Ammon's horn (tissue), 1 donor: ENCODE measurements at regions not wholly inside any gene's neighbourhood (a gene's known extent, or its start where the extent isn't known, plus 50 kb on each side); places are given as distances from the start of the nearest gene placed in this dataset.
"Not testable (repeated sequence)": the region's sequence is repeated elsewhere in the genome, so short reads cannot be mapped to it uniquely, and the experiment has no call there.

ENCODE experiments used
- DNase-seq: peaks from one replicate; pipeline ENCODE4 v3.0.0-alpha.2; 2016; ENCODE audit warnings: low spot score

- no peak for DNase-seq
Observed at GRCh38 chr2:224147174-224147573, 108.1 kb upstream of the SERPINE2 start.

DNA sequence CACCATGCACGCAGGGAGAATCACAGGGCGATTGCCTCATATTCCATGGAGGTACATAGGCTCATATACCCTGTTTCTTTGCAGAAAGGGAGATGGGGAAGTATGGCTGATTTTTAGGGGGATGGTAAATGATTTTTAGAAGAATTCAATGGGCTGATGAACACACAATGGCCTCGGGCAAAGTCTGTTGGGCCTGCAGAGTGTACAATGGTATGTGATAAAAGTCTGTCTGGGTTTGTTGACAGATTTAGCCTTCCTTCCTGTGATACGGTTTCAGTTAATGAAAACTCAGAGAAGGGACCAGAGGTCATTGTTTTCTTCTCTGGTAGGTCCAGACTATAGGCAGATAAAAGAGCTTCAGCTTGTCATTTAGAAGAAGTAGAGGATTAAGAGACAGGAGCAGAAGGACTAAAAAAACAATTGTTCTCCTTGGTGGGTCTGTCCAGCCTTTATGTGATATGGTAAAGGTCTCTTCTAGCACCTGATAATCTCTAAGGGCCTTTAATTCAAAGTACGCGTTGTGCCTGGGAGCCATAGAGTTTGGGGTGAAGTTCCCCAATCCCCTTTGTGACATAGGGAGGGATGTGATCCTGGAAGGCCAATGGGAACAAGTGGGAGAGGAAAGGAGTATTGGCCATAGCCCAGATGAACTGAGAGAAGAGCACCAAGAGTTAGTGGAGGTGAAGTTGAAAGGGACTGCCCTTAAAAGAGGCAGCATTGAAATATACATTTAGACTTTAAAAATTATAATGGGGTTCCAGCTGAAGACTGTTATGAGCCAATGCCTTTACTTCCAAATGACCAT lies 107.5 kb upstream of the SERPINE2 start:
- DNase-seq: no peak

- DNase-seq: no peak
Observed at GRCh38 chr2:224145751-224146355, 106.8 kb upstream of the SERPINE2 start.

GRCh38 chr2:224143526-224143925 lies 104.4 kb upstream of the SERPINE2 start:
- no peak for DNase-seq

- DNase-seq: no peak
Observed at GRCh38 chr2:224142397-224143312, 103.6 kb upstream of the SERPINE2 start.

DNA sequence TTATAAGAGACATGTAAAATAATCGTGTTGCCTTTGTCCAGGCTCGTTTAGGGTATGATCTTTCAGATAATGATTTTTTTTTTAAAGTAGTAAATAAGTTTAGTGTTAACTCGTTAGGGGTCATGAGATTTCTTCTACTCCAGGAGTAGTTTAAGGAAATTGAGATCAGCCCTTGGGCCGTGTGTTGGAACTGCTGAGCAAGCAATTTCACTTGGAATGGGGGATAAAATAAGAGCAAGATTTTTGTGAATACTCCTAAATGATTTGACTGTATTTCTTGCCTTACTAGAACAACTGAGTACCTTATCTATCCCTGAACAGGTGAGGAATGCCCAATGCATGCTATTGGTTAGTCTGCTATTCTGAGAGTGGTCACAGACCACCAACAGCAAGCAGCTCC lies 102.2 kb upstream of the SERPINE2 start:
- DNase-seq: no peak

DNA sequence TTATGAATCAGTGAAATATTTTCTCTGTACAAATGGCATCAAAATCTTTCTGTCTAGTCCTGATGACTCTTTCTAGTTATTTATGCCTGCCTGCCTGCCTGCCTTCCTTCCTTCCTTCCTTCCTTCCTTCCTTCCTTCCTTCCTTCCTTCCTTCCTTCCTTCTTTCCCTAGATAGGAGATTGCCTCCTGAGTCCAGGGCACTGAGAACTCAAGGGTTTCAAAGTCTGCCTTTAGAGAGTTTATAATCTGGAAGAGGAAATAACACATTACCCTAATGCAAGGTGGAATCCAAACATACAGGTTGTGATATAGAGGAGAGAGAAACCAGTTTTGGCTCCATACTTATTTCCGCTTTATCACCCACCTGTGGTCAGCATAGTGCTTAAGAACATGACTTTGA lies 98.1 kb upstream of the SERPINE2 start:
- no peak for DNase-seq

DNA sequence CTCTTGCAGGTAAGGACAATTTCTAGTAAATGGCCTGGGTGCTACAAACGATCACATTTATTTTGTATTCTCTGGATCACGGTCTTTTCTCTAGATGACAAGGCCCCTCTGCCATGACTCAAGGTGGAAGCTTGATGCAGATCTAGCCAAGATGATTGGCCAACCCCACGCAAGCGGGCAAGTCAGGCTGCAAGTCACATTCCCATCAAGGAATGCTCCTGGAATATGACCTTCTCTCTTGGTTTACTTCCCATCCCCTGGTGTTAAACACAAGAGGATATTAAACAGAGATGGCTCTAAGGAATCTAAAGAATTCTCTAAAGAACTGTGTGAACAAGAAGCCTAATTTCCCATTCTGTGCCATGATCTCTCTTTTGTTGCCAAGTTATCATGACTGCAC lies 97.3 kb upstream of the SERPINE2 start:
- DNase-seq: no peak

DNA sequence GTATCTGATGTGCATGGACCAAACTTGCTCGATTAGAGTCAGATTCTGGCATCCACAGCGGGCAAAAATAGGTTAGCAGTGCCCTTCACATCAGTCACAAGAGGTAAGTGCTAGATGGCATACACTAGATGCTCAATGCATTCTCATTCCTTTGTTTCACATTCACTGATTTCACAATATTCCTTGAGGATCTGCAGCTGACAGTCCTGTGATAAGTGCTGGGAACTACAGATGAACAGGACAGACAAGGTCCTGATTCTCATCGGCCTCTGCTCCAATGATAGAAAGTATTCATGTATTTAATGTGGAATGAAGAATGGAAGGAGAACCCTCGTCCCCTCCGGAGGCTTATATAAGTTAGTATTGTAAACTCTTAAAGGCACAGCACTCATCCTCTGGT lies 96.8 kb upstream of the SERPINE2 start:
- DNase-seq: no peak

DNA sequence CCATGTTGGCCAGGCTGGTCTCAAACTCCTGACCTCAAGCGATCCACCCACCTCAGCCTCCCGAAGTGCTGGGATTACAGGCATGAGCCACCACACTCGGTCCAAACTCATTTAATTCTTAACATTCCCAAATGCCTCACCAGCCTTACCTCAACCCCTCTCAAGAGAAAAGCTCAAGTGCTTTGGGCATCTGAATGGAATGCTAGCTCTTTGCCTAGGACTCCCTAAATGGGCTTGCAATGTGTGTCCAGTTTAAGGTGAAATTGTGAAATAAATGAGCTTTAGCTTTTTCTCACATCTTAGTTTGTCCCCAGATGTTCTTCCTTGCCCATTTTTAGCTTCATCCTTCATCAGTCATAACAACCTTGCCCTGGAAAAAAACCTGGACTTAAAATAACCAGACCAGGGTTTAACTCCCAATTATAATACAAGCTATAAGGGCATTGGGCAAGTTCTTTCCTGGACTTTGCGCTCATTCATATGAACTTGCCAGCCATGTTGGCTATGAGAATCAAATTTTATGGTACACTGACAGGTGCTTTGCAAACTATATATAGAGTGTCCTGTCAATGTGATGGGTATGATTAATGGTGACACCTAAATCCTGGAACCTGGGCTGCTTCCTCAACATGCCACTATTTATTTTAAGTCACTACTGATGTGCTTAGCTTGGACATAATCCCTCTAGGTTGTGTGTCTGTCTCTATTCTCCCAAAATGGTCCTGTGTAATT lies 95.1 kb upstream of the SERPINE2 start:
- DNase-seq: no peak

- DNase-seq: no peak
Observed at GRCh38 chr2:224133387-224133786, 94.3 kb upstream of the SERPINE2 start.

DNA sequence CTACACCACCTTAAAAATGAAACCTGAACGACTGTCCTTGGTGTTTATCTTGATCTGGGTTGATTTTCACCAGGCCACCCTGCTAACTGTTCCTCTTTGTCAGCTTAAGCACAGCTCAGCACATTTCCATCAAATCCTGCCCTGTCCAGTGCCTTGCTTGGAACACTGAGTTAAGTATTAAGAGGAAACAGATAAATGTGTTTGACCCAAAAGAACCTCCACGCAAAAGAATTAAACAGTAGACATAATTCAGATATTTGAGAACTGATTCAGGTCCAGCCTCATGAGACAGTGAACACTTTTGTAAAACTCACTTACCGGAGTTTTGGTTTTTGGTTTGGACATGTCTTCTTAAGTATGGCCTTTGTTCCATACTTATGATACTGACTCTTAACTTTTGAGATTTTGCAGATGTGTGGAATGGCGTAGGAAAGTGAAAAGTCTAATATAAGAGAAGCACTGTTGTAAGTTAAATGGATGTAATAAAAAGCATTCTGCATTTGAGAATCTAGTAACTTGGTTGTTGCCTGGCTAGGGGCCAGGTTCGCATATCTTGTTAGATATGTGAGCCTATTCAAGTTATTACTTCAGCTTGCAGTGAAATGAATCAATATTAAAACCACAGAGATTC lies 88.9 kb upstream of the SERPINE2 start:
- DNase-seq: no peak

DNA sequence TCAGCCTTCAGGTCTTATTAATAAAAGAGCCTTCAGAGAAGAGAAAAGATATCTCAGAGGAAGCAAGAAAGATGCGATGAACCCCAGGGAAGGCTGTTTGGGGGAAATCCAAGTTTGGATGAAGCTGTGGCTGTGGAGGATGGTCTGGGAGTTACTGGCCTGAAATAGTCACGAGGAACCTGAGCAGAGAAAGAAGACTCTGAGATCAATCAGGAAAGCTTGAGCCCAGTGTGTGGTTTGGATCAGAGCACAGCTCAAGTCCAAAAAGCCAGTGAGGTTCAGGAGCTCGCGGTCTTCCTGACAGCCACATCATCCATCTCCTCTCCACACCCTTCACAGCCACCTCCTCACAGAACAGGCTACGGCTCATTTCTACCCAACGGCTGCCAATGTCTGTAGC lies 87.4 kb upstream of the SERPINE2 start:
- DNase-seq: no peak

GRCh38 chr2:224126003-224126402 lies 86.9 kb upstream of the SERPINE2 start:
- DNase-seq: no peak

GRCh38 chr2:224122542-224122941 lies 83.5 kb upstream of the SERPINE2 start:
- no peak for DNase-seq

DNA sequence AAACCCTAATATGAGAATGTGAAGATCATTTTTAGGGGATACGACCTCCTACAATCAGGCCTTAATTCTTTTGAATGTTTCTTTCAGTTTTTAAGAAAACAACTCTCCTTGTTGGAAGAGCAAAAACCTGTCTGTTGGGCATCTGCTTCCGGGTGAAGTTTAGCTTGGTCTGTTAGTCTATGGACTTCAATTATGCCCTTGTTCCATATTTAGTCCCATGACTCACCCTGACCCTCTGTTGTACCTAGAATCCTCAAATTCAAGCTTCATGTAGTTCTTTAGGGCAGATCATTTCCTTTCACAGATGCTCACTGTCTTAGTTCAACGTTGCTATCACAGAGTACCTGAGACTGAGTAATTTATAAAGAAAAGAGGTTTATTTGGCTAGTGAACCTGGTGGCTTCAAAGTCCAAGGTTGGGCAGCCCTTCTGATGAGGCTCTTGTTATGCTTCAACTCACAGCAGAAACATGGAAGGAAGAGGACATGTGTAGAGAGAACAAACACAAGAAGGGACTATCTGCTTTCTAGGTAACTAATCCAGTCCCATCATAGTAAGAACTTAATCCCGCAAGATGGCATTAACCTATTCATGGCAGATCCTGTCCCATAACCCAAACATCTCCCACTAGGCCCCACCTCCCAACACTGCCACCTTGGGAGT lies 82.5 kb upstream of the SERPINE2 start:
- DNase-seq: no peak

GRCh38 chr2:224120986-224121385 lies 81.9 kb upstream of the SERPINE2 start:
- no peak for DNase-seq

DNA sequence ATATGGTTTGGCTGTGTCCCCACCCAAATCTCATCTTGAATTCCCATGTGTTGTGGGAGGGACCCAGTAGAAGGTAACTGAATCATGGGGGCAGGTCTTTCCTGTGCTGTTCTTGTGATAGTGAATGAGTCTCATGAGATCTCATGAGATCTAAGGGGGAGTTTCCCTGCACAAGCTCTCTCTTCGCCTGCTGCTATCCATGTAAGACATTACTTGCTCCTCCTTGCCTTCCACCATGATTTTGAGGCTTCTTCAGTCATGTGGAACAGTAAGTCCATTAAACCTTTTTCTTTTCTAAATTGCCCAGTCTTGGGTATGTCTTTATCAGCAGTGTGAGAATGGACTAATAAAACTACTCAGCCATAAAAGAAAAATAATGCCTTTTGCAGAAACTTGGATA lies 80.8 kb upstream of the SERPINE2 start:
- not testable (repeated sequence) for DNase-seq

- DNase-seq: no peak
Observed at GRCh38 chr2:224114428-224114827, 75.3 kb upstream of the SERPINE2 start.

DNA sequence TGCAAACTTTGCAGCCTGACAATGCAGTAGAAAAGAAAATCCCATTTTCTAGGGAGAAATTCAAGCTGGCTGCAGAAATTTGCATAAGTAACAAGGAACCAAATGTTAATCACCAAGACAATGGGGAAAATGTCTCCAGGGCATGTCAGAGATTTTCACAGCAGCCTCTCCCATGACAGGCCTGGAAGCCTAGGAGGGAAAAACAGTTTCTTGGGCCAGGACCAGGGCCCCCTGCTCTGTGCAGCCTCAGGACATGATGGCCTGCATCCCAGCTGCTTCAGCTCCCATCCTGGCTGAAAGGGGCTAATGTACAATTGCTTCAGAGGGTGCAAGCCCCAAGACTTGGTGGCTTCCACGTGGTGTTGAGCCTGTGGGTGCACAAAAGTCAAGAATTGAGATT lies 74.8 kb upstream of the SERPINE2 start:
- not testable (repeated sequence) for DNase-seq

DNA sequence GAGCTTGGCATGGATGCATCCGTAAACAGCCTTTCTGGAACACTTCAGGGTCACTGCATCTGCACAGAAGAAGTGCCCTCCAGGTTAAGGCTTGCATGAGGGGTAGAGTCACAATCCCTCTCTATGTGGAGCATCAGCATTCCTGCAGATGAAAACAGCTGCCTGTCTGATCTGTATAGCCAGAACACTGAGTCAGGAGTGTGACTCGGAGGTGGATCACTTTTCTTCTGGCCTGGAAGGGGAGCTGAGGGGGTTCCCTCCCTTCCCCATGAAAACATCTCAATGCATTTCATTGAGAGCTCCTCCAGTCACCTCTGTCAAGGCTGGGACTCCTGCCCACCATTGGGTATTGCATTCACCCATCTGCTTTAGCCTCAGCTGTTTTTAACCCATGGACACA lies 72.5 kb upstream of the SERPINE2 start:
- no peak for DNase-seq
